K562 (cell line): ENCODE measurements at regions not wholly inside any gene's neighbourhood (a gene's known extent, or its start where the extent isn't known, plus 50 kb on each side); places are given as distances from the start of the nearest gene placed in this dataset.

Source experiments
- ATAC-seq: fragments of 200-7000 bp; cut with Tn5 transposase; 3 replicates; pipeline ENCODE4 v1.9.1; 2020; ENCODE audit warnings: moderate library complexity
- BruUV-seq: library from RNA; stranded (reverse); fragments of 400-500 nt; replicated peaks from 2 replicates; lab custom pipeline; 2021; lab: Mats Ljungman, UMichigan
- CTCF ChIA-PET: fragments of 300-600 bp; formaldehyde crosslinking; extraction: SDS; loops from one replicate; lab custom pipeline; 2021; ENCODE audit warnings: low intra/inter-chr PET ratio; lab: Yijun Ruan, JAX
- POLR2A ChIA-PET: fragments of 300-600, 350-650 bp; sonication (Branson Sonifier 250); formaldehyde crosslinking; extraction: SDS; loops from one replicate; lab custom pipeline; 2021; ENCODE audit warnings: antibody characterized with exemption, inconsistent platforms; lab: Yijun Ruan, JAX
- DNase-seq, 4 experiments: peaks; one replicate each; pipeline versions ENCODE4 v3.0.0 to v3.0.0-alpha.2; 2011 to 2018; ENCODE audit warnings: low spot score in 3 of 4, mixed read lengths in 3 of 4; ENCODE audit errors: extremely low read depth in 1 of 4
- FAIRE-seq: peaks from 2 replicates; lab custom pipeline; 2011; peaks lifted over from hg19 to GRCh38; lab: Jason Lieb, UNC
- H2AFZ ChIP-seq: 2 replicates; pipeline ENCODE4 v1.6.0; 2011; ENCODE audit warnings: low read depth, low read length, control low read depth, inconsistent platforms
- H3K27ac ChIP-seq: fragments of 200-600 bp; 3 replicates; pipeline ENCODE4 v1.8.0; 2011; ENCODE audit warnings: low read depth, mild to moderate bottlenecking, control low read depth, inconsistent platforms, low read length, moderate library complexity, mixed read lengths; ENCODE audit errors: extremely low read depth
- H3K27me3 ChIP-seq, 2 experiments: fragments of 300-600 bp in 1 of 2; 2 replicates in 1 of 2; 3 replicates in 1 of 2; pipeline versions ENCODE4 v1.6.0 to v1.8.0; 2011; ENCODE audit warnings: inconsistent platforms in 2 of 2, low read length in 2 of 2, mild to moderate bottlenecking in 1 of 2, mixed read lengths in 1 of 2, moderate library complexity in 1 of 2; ENCODE audit not compliant: control insufficient read depth in 2 of 2, insufficient read depth in 2 of 2
- H3K36me3 ChIP-seq: fragments of 300-600 bp; 3 replicates; pipeline ENCODE4 v1.8.0; 2011; ENCODE audit warnings: mild to moderate bottlenecking, low read length, inconsistent platforms; ENCODE audit not compliant: control insufficient read depth, insufficient read depth
- H3K4me1 ChIP-seq, 2 experiments: fragments of 200-600 bp in 1 of 2; replicated peaks in 1 of 2; 2 replicates in 1 of 2; 3 replicates in 1 of 2; pipeline versions ENCODE4 v1.5.1 to v1.8.0; 2011; ENCODE audit warnings: inconsistent platforms in 2 of 2, low read length in 2 of 2, mild to moderate bottlenecking in 1 of 2, mixed read lengths in 1 of 2, moderate library complexity in 1 of 2; ENCODE audit not compliant: control insufficient read depth in 2 of 2, insufficient read depth in 2 of 2
- H3K4me2 ChIP-seq: 2 replicates; pipeline ENCODE4 v1.6.1; 2011; ENCODE audit warnings: low read length, control low read depth, inconsistent platforms, mixed read lengths; ENCODE audit not compliant: insufficient read depth
- H3K4me3 ChIP-seq: fragments of 200-600 bp; sonication (generic), shearing (Covaris generic); 2 replicates; pipeline ENCODE4 v1.5.1; 2016; ENCODE audit warnings: control low read depth, inconsistent platforms
- H3K79me2 ChIP-seq: fragments of 200-600 bp; 3 replicates; pipeline ENCODE4 v1.8.0; 2011; ENCODE audit warnings: low read length, inconsistent platforms; ENCODE audit not compliant: control insufficient read depth, insufficient read depth
- H3K9ac ChIP-seq, 2 experiments: 2 replicates each; pipeline versions ENCODE4 v1.6.0 to v1.6.1; 2011; ENCODE audit warnings: low read depth in 2 of 2, low read length in 2 of 2, control low read depth in 1 of 2, inconsistent platforms in 1 of 2, mild to moderate bottlenecking in 1 of 2, mixed read lengths in 1 of 2; ENCODE audit not compliant: insufficient read depth in 1 of 2
- H3K9me1 ChIP-seq: one replicate; pipeline ENCODE4 v1.6.0; 2011; ENCODE audit warnings: inconsistent platforms, mild to moderate bottlenecking, low read length, moderate library complexity; ENCODE audit not compliant: control insufficient read depth, insufficient read depth
- H3K9me3 ChIP-seq: replicated peaks from 2 replicates; pipeline ENCODE4 v1.5.1; 2011; ENCODE audit warnings: low read depth, low read length, inconsistent platforms; ENCODE audit not compliant: control insufficient read depth, insufficient read depth
- H4K20me1 ChIP-seq: replicated peaks from 2 replicates; pipeline ENCODE4 v1.6.1; 2011; ENCODE audit warnings: low read length, inconsistent platforms, mixed read lengths; ENCODE audit not compliant: control insufficient read depth, insufficient read depth
- FOXA3 ChIP-seq, 2 experiments: fragments of 450-650 bp in 1 of 2; sonication (generic) in 1 of 2; formaldehyde crosslinking; IDR thresholded peaks in 1 of 2; conservative IDR thresholded peaks in 1 of 2; 2 replicates each; pipeline versions ENCODE4 v1.4.0 to v1.8.0; 2020 to 2022; ENCODE audit warnings: mild to moderate bottlenecking in 2 of 2, missing genetic modification reagents in 1 of 2
- NFYB ChIP-seq: IDR thresholded peaks from 2 replicates; pipeline ENCODE4 v1.6.1; 2011; ENCODE audit warnings: mild to moderate bottlenecking, moderate library complexity; ENCODE audit not compliant: insufficient read length; ENCODE audit errors: extremely low read depth
- RERE ChIP-seq: sonication (generic); formaldehyde crosslinking; IDR thresholded peaks from 2 replicates; pipeline ENCODE4 v1.8.0; 2023; ENCODE audit warnings: missing genetic modification reagents, mild to moderate bottlenecking, borderline replicate concordance
- SMAD1 ChIP-seq: fragments of 150-350 bp; IDR thresholded peaks from 2 replicates; pipeline ENCODE4 v1.6.1; 2014; ENCODE audit warnings: low read length, low read depth; ENCODE audit not compliant: partially characterized antibody
- TFAM ChIP-seq: fragments of 250-450 bp; sonication (Bioruptor Pico); conservative IDR thresholded peaks from 2 replicates; pipeline ENCODE4 v1.5.0; 2021; ENCODE audit warnings: mild to moderate bottlenecking, moderate library complexity
- ZBTB17 ChIP-seq: fragments of 450-650 bp; formaldehyde crosslinking; IDR thresholded peaks from 2 replicates; pipeline ENCODE4 v1.4.0; 2020; ENCODE audit warnings: mild to moderate bottlenecking
- ZBTB33 ChIP-seq: sonication (generic); formaldehyde crosslinking; IDR thresholded peaks from 2 replicates; pipeline ENCODE4 v1.8.1; 2023; ENCODE audit warnings: mild to moderate bottlenecking, missing genetic modification reagents
- WGBS: fragments of 100-300 bp; shearing (Covaris generic); methylation state at CpG from one replicate; pipeline ENCODE4 v1.1.6; 2016; ENCODE audit warnings: low coverage, mixed read lengths; ENCODE audit not compliant: insufficient coverage; ENCODE audit errors: missing lambda C conversion rate; 5-methylcytosine and 5-hydroxymethylcytosine counted together
- in situ Hi-C: fragments of 300-500 bp; cut with MboI; formaldehyde crosslinking; loops from 4 replicates; pipeline ENCODE4 v1.15.0; 2018; ENCODE audit warnings: inconsistent platforms, mixed read lengths
- intact Hi-C: fragments of 100-400 bp; cut with micrococcal nuclease; formaldehyde crosslinking; loops from 2 replicates; pipeline ENCODE4 v1.14.2; 2022
- TF ChIP-seq, protein P1 (sequence below), 2 experiments: fragments of 200-800 bp in 1 of 2; sonication (Bioruptor generic) in 1 of 2; sonication (generic) in 1 of 2; formaldehyde crosslinking in 1 of 2; IDR thresholded peaks in 1 of 2; conservative IDR thresholded peaks in 1 of 2; 2 replicates each; pipeline versions ENCODE4 v1.5.0 to v1.6.1; 2016 to 2020; ENCODE audit warnings: missing compliant biosample characterization in 1 of 2, missing genetic modification characterization in 1 of 2, missing genetic modification reagents in 1 of 2
- TF ChIP-seq, protein P2 (sequence below): fragments of 250-450 bp; sonication (Bioruptor Pico); IDR thresholded peaks from 2 replicates; pipeline ENCODE4 v1.5.0; 2020; ENCODE audit warnings: mild to moderate bottlenecking, borderline replicate concordance

DNA sequence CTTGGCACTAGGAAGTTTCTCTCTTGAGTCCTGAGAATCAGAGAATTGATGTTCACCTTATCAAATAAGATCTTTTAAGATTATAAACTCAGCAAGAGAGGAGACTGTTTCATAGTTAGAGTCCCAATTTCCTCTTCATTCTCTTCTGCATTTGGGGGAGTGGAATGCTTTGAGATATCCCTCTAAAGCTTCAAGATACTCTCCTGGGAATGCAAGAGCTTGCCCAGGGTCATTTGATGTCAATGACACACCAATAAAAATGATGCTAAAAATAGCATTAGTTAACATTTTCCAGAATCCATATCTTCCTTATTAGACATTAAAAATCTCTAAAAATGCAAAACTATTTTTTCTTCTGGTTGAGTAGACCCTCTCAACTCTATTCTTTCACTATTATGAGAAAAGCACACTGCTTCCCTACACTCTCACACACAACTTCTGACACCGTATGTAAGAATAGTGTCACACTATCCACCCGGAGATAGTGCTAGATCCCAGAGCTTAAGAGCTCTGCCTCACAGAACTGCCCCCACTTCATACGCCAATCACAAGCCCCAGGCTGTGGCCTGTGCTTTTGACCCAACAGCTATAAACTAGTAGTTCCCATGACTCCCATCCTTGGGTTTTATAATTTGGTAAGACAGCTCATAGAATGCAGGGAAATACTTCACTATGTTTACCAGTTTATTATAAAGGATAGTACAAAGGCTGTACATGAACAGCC lies 399.9 kb upstream of the RUNX1 start:
- 59% methylated on average over 3 of the region's 3 CpGs for WGBS
- POLR2A ChIA-PET = interaction anchor here (0.5 to 1.0 kb wide), 3 partner anchors 9 to 187 kb away, joined by 3 to 4 read pairs (median 3); no protein-coding TSS in a partner anchor
- H2AFZ ChIP-seq = no peak overlapping the region
- ATAC-seq = no peak
- in situ Hi-C loops (no loop called here), intact Hi-C loops (loop anchor here (10.0 kb wide), 1 partner anchor 156 kb away; no protein-coding TSS in a partner anchor)
- no peaks in the 10 kb centered on the region for H3K79me2 ChIP-seq
- no peaks in the 10 kb centered on the region for H3K27me3 ChIP-seq
- no peaks in the 10 kb centered on the region for H4K20me1 ChIP-seq
- no TSS peak for BruUV-seq
- CTCF ChIA-PET = no interaction called here
- H3K27ac ChIP-seq = no peak overlapping the region
- no peaks in the 10 kb centered on the region for H3K9me1 ChIP-seq
- H3K4me3 ChIP-seq = no peak overlapping the region
- FAIRE-seq = no peak
- no peak overlapping the region for H3K4me2 ChIP-seq
- no peak overlapping the region for H3K9ac ChIP-seq
- H3K9me3 ChIP-seq = no peaks in the 10 kb centered on the region
- H3K4me1 ChIP-seq = no peaks in the 10 kb centered on the region
- no peak for DNase-seq
- H3K36me3 ChIP-seq = no peaks in the 10 kb centered on the region
- TF ChIP-seq, protein P1, sequence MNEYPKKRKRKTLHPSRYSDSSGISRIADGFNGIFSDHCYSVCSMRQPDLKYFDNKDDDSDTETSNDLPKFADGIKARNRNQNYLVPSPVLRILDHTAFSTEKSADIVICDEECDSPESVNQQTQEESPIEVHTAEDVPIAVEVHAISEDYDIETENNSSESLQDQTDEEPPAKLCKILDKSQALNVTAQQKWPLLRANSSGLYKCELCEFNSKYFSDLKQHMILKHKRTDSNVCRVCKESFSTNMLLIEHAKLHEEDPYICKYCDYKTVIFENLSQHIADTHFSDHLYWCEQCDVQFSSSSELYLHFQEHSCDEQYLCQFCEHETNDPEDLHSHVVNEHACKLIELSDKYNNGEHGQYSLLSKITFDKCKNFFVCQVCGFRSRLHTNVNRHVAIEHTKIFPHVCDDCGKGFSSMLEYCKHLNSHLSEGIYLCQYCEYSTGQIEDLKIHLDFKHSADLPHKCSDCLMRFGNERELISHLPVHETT (CRISPR knock-in tag; conservative IDR thresholded peaks at IDR 0.05 in 1 of 2, IDR thresholded peaks at IDR 0.05 in 1 of 2) = no peak
- TF ChIP-seq ZBTB33 (CRISPR knock-in tag) (no peak), NFYB (no peak), SMAD1 (no peak), ZBTB17 (CRISPR knock-in tag) (no peak), RERE (CRISPR knock-in tag) (no peak), TFAM (CRISPR knock-in tag) (no peak), FOXA3 (CRISPR knock-in tag; conservative IDR thresholded peaks at IDR 0.05 in 1 of 2, IDR thresholded peaks at IDR 0.05 in 1 of 2) (no peak)
- TF ChIP-seq, protein P2, sequence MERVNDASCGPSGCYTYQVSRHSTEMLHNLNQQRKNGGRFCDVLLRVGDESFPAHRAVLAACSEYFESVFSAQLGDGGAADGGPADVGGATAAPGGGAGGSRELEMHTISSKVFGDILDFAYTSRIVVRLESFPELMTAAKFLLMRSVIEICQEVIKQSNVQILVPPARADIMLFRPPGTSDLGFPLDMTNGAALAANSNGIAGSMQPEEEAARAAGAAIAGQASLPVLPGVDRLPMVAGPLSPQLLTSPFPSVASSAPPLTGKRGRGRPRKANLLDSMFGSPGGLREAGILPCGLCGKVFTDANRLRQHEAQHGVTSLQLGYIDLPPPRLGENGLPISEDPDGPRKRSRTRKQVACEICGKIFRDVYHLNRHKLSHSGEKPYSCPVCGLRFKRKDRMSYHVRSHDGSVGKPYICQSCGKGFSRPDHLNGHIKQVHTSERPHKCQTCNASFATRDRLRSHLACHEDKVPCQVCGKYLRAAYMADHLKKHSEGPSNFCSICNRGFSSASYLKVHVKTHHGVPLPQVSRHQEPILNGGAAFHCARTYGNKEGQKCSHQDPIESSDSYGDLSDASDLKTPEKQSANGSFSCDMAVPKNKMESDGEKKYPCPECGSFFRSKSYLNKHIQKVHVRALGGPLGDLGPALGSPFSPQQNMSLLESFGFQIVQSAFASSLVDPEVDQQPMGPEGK = no peak
